ENCODE measurements at regions not wholly inside any gene's neighbourhood (a gene's known extent, or its start where the extent isn't known, plus 50 kb on each side); places are given as distances from the start of the nearest gene placed in this dataset.

DNA sequence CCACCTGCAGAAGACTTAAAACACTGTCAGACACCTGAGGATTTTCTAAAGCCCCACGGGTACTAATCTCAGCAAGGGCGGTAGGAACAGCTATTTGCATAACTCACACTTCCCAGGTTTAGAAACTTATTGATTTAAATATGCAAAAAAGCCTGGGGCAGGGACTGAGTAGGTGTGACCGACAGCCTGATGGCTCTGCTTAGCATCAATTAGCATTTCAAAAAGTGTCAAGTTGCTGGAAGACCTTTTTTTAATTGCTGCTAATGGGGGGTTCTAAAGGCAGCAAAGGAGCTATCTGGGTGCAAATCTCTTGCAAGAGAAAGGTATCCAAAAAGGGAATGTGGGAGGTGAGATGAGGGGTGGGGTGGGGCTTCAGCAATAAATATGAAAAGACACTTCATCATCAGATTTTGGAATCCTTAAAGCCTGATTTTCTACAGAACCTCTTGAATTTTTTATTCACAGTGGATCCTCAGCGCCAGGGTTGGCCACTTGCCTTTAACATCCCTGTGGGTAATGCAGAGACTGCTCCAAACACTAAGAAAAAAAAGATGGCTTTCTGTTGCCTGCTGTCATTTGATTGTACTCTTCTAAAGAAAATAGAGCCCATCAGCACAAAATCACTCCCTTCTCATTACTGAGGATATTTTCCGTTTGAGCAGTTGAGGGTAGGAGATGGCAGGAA, 121.1 kb upstream of the RMP24 start:
- no peak for TF ChIP-seq ARNTL (CRISPR knock-in tag; IDR thresholded peaks at IDR 0.05; ENCODE audit: borderline replicate concordance, low read depth)
- TF ChIP-seq ZFP30 (CRISPR knock-in tag; IDR thresholded peaks at IDR 0.05), result no peak
- no peak for TF ChIP-seq ZNF70 (CRISPR knock-in tag; IDR thresholded peaks at IDR 0.05)
- no peak for TF ChIP-seq ZC3H10 (CRISPR knock-in tag; IDR thresholded peaks at IDR 0.05)
- no peak for TF ChIP-seq CREB5 (CRISPR knock-in tag; IDR thresholded peaks at IDR 0.05; ENCODE audit: low read depth)
- no peak for TF ChIP-seq ZNF565 (CRISPR knock-in tag; conservative IDR thresholded peaks at IDR 0.05; ENCODE audit: low read depth)

All from SK-N-SH treated with all-trans-retinoic acid at 6 μM for 48 hours (cell line).